ENCODE measurements at regions not wholly inside any gene's neighbourhood (a gene's known extent, or its start where the extent isn't known, plus 50 kb on each side); places are given as distances from the start of the nearest gene placed in this dataset.

GRCh38 chr10:36455526-36456133, 669.8 kb upstream of the ANKRD30A start:
- no peak overlapping the region for H3K4me3 ChIP-seq
- no peak for TF ChIP-seq CTCF (IDR thresholded peaks at IDR 0.05)
- H3K9me3 ChIP-seq, result no peaks in the 10 kb centered on the region
- 26% methylated on average over 3 of the region's 3 CpGs for WGBS, 2 donors
- no peaks in the 10 kb centered on the region for H3K36me3 ChIP-seq
- no peak for DNase-seq
- no peak overlapping the region for H3K27ac ChIP-seq
- H3K4me1 ChIP-seq, result no peaks in the 10 kb centered on the region
- intact Hi-C loops (cut with DNase I), result no loop called here
- no peaks in the 10 kb centered on the region for H3K27me3 ChIP-seq

GRCh38 chr10:36452851-36453250, 672.5 kb upstream of the ANKRD30A start:
- Histone ChIP-seq H3K4me1 (no peaks in the 10 kb centered on the region), H3K9me3 (no peaks in the 10 kb centered on the region), H3K27ac (no peak overlapping the region), H3K27me3 (no peaks in the 10 kb centered on the region), H3K4me3 (no peak overlapping the region), H3K36me3 (no peaks in the 10 kb centered on the region)
- WGBS, 2 donors, result 38 to 53% methylated on average over 4 of the region's 4 CpGs
- DNase-seq, result no peak
- TF ChIP-seq CTCF (IDR thresholded peaks at IDR 0.05) (no peak), POLR2A (IDR thresholded peaks at IDR 0.05) (no peak)
- intact Hi-C loops (cut with DNase I), result no loop called here

GRCh38 chr10:36451391-36451970, 673.9 kb upstream of the ANKRD30A start:
- WGBS, 2 donors, result 85 to 90% methylated on average over 7 to 8 of the region's 8 CpGs
- H3K36me3 ChIP-seq, result no peaks in the 10 kb centered on the region
- intact Hi-C loops (cut with DNase I), result no loop called here
- H3K4me1 ChIP-seq, result no peaks in the 10 kb centered on the region
- H3K9me3 ChIP-seq, result no peaks in the 10 kb centered on the region
- H3K27me3 ChIP-seq, result no peaks in the 10 kb centered on the region
- no peak overlapping the region for H3K4me3 ChIP-seq
- H3K27ac ChIP-seq, result no peak overlapping the region
- no peak for DNase-seq
- TF ChIP-seq POLR2A (IDR thresholded peaks at IDR 0.05), result no peak
- no peak for TF ChIP-seq CTCF (IDR thresholded peaks at IDR 0.05)

GRCh38 chr10:36450380-36450779, 675.0 kb upstream of the ANKRD30A start:
- Histone ChIP-seq H3K4me3 (no peak overlapping the region), H3K27me3 (no peaks in the 10 kb centered on the region), H3K36me3 (no peaks in the 10 kb centered on the region), H3K27ac (no peak overlapping the region), H3K9me3 (no peaks in the 10 kb centered on the region), H3K4me1 (no peaks in the 10 kb centered on the region)
- TF ChIP-seq POLR2A (IDR thresholded peaks at IDR 0.05) (no peak), CTCF (IDR thresholded peaks at IDR 0.05) (no peak)
- intact Hi-C loops (cut with DNase I), result no loop called here
- DNase-seq, result no peak
- 52 to 71% methylated on average over 7 to 8 of the region's 8 CpGs for WGBS, 2 donors

- no peaks in the 10 kb centered on the region for H3K4me1 ChIP-seq
Observed at GRCh38 chr10:36448760-36449691, 676.4 kb upstream of the ANKRD30A start.

More at GRCh38 chr10:36448760-36449691, 676.4 kb upstream of the ANKRD30A start:
- H3K4me3 ChIP-seq, result no peak overlapping the region
- no peaks in the 10 kb centered on the region for H3K36me3 ChIP-seq
- intact Hi-C loops (cut with DNase I), result no loop called here
- TF ChIP-seq POLR2A (IDR thresholded peaks at IDR 0.05) (no peak), CTCF (IDR thresholded peaks at IDR 0.05) (no peak)
- 61 to 64% methylated on average over 11 of the region's 11 CpGs for WGBS, 2 donors
- no peaks in the 10 kb centered on the region for H3K9me3 ChIP-seq
- no peak overlapping the region for H3K27ac ChIP-seq
- no peaks in the 10 kb centered on the region for H3K27me3 ChIP-seq
- DNase-seq, result no peak
